GM12878 (cell line): ENCODE measurements at regions not wholly inside any gene's neighbourhood (a gene's known extent, or its start where the extent isn't known, plus 50 kb on each side); places are given as distances from the start of the nearest gene placed in this dataset.

Source experiments
- ATAC-seq: fragments of 200-7000 bp; cut with Tn5 transposase; 3 replicates; pipeline ENCODE4 v1.9.1; 2020; ENCODE audit warnings: mild to moderate bottlenecking, moderate library complexity
- BruUV-seq: library from RNA; stranded (reverse); fragments of 400-500 nt; replicated peaks from 2 replicates; lab custom pipeline; 2021; lab: Mats Ljungman, UMichigan
- CTCF ChIA-PET: fragments of 300-600 bp; sonication (Branson Sonifier 250); formaldehyde crosslinking; extraction: SDS; loops from one replicate; lab custom pipeline; 2021; ENCODE audit warnings: inconsistent platforms; lab: Yijun Ruan, JAX
- POLR2A ChIA-PET: fragments of 350-600 bp; formaldehyde crosslinking; extraction: SDS; loops from one replicate; lab custom pipeline; 2021; ENCODE audit warnings: inconsistent platforms; lab: Charles Lee
- RAD21 ChIA-PET: fragments of 300-600 bp; sonication (Branson Sonifier 250); formaldehyde crosslinking; loops from one replicate; lab custom pipeline; 2023; ENCODE audit warnings: antibody characterized with exemption; ENCODE audit not compliant: unreplicated experiment; lab: Charles Lee
- SMC1A ChIA-PET: fragments of 300-600 bp; sonication (Branson Sonifier 250); formaldehyde crosslinking; loops from one replicate; lab custom pipeline; 2023; ENCODE audit not compliant: unreplicated experiment, uncharacterized antibody; lab: Charles Lee
- DNase-seq: peaks from one replicate; pipeline ENCODE4 v3.0.0-alpha.2; 2011; ENCODE audit warnings: low read depth, low spot score
- FAIRE-seq: peaks from 3 replicates; lab custom pipeline; 2011; peaks lifted over from hg19 to GRCh38; lab: Jason Lieb, UNC
- H2AFZ ChIP-seq: 2 replicates; pipeline ENCODE4 v1.6.0; 2011; ENCODE audit warnings: low read depth, low read length, control low read depth; ENCODE audit not compliant: control insufficient read depth
- H3K27ac ChIP-seq: 2 replicates; pipeline ENCODE4 v1.5.1; 2011; ENCODE audit warnings: control low read depth; ENCODE audit not compliant: control insufficient read depth, insufficient read depth
- H3K27me3 ChIP-seq, 2 experiments: replicated peaks in 1 of 2; 2 replicates each; pipeline versions ENCODE4 v1.6.0 to v1.6.1; 2011; ENCODE audit warnings: low read length in 1 of 2; ENCODE audit not compliant: control insufficient read depth in 2 of 2, insufficient read depth in 2 of 2
- H3K36me3 ChIP-seq, 2 experiments: 2 replicates each; pipeline ENCODE4 v1.5.1; 2011; ENCODE audit warnings: low read length in 1 of 2; ENCODE audit not compliant: control insufficient read depth in 2 of 2, insufficient read depth in 2 of 2
- H3K4me1 ChIP-seq: 2 replicates; pipeline ENCODE4 v1.6.1; 2011; ENCODE audit warnings: mild to moderate bottlenecking, low read length, moderate library complexity, mixed read lengths; ENCODE audit not compliant: control insufficient read depth, insufficient read depth
- H3K4me2 ChIP-seq: 2 replicates; pipeline ENCODE4 v1.6.0; 2011; ENCODE audit warnings: control low read depth; ENCODE audit not compliant: control insufficient read depth, insufficient read depth
- H3K4me3 ChIP-seq: fragments of 200-600 bp; sonication (generic); 2 replicates; pipeline ENCODE4 v1.5.1; 2016
- H3K79me2 ChIP-seq: 2 replicates; pipeline ENCODE4 v1.6.0; 2011; ENCODE audit warnings: low read length; ENCODE audit not compliant: control insufficient read depth, insufficient read depth
- H3K9ac ChIP-seq: 2 replicates; pipeline ENCODE4 v1.8.0; 2011; ENCODE audit warnings: low read length, control low read depth, mixed read lengths; ENCODE audit not compliant: control insufficient read depth, insufficient read depth
- H3K9me3 ChIP-seq: replicated peaks from 3 replicates; pipeline ENCODE4 v1.5.1; 2011; ENCODE audit warnings: mild to moderate bottlenecking, low read length; ENCODE audit not compliant: control insufficient read depth, insufficient read depth
- H4K20me1 ChIP-seq: 2 replicates; pipeline ENCODE4 v1.6.0; 2011; ENCODE audit not compliant: control insufficient read depth, insufficient read depth
- BCL3 ChIP-seq: IDR thresholded peaks from 2 replicates; pipeline ENCODE4 v1.6.1; 2011; ENCODE audit warnings: borderline replicate concordance, low read depth, mild to moderate bottlenecking, moderate library complexity, low read length; ENCODE audit not compliant: insufficient read depth, poor library complexity, severe bottlenecking
- ELK1 ChIP-seq: IDR thresholded peaks from 2 replicates; pipeline ENCODE4 v1.6.1; 2012; ENCODE audit warnings: low read depth, low read length, improper control_type of control experiment
- JUNB ChIP-seq: IDR thresholded peaks from 2 replicates; pipeline ENCODE4 v1.6.1; 2016; ENCODE audit warnings: antibody characterized with exemption, mild to moderate bottlenecking
- MYB ChIP-seq: fragments of 150-350 bp; IDR thresholded peaks from 2 replicates; pipeline ENCODE4 v1.6.1; 2014; ENCODE audit warnings: mild to moderate bottlenecking, low read depth, low read length, borderline replicate concordance
- NFXL1 ChIP-seq: fragments of 450-650 bp; IDR thresholded peaks from 2 replicates; pipeline ENCODE4 v1.6.1; 2017; ENCODE audit warnings: antibody characterized with exemption, mild to moderate bottlenecking, borderline replicate concordance
- PAX5 ChIP-seq: IDR thresholded peaks from 2 replicates; pipeline ENCODE4 v1.6.1; 2011; ENCODE audit warnings: low read depth, low read length, borderline replicate concordance
- PML ChIP-seq: IDR thresholded peaks from 2 replicates; pipeline ENCODE4 v1.6.1; 2012; ENCODE audit warnings: low read length, inconsistent platforms
- RBBP5 ChIP-seq: fragments of 200-600 bp; sonication (generic); conservative IDR thresholded peaks from 2 replicates; pipeline ENCODE4 v1.6.1; 2016
- SMAD1 ChIP-seq: fragments of 450-650 bp; IDR thresholded peaks from 2 replicates; pipeline ENCODE4 v1.6.1; 2018; ENCODE audit warnings: mild to moderate bottlenecking, low read depth; ENCODE audit not compliant: partially characterized antibody
- ZNF207 ChIP-seq: fragments of 450-650 bp; IDR thresholded peaks from 2 replicates; pipeline ENCODE4 v1.6.1; 2014; ENCODE audit warnings: antibody characterized with exemption, mild to moderate bottlenecking, borderline replicate concordance
- ZNF384 ChIP-seq: IDR thresholded peaks from 2 replicates; pipeline ENCODE4 v1.6.1; 2012; ENCODE audit warnings: low read depth, mild to moderate bottlenecking, low read length, improper control_type of control experiment, borderline replicate concordance
- WGBS: methylation state at CpG from one replicate; pipeline ENCODE4 v1.1.6; 2016; ENCODE audit warnings: low lambda C conversion rate; ENCODE audit not compliant: insufficient replicate concordance, insufficient coverage; ENCODE audit errors: missing lambda C conversion rate; 5-methylcytosine and 5-hydroxymethylcytosine counted together
- in situ Hi-C: fragments of 300-500 bp; cut with MboI; formaldehyde crosslinking; loops from 9 replicates; pipeline ENCODE4 v1.14.3; 2018; ENCODE audit warnings: mixed read lengths
- intact Hi-C: fragments of 100-400 bp; cut with micrococcal nuclease; formaldehyde crosslinking; loops from one replicate; pipeline ENCODE4 v1.14.2; 2022; ENCODE audit not compliant: unreplicated experiment

GRCh38 chr10:28180654-28181053 is 122.2 kb downstream of the MPP7 start:
- no peak for ATAC-seq
- no peak overlapping the region for H3K9ac ChIP-seq
- H4K20me1 ChIP-seq = no peaks in the 10 kb centered on the region
- no peak overlapping the region for H3K4me3 ChIP-seq
- CTCF ChIA-PET = interaction anchor here (0.5 to 1.1 kb wide), 4 partner anchors 12 to 494 kb away, joined by 3 read pairs; no protein-coding TSS in a partner anchor
- in situ Hi-C loops (loop anchor here (5.0 to 25.0 kb wide), 2 partner anchors 623 to 743 kb away; no protein-coding TSS in a partner anchor), intact Hi-C loops (no loop called here)
- SMC1A ChIA-PET = interaction anchor here (1.2 kb wide), 1 partner anchor 30 kb away, joined by 3 read pairs; no protein-coding TSS in a partner anchor
- H3K27me3 ChIP-seq = no peaks in the 10 kb centered on the region
- WGBS = 3% methylated on average over 4 of the region's 4 CpGs
- POLR2A ChIA-PET = no interaction called here
- H3K79me2 ChIP-seq = no peaks in the 10 kb centered on the region
- H2AFZ ChIP-seq = no peak overlapping the region
- no peak overlapping the region for H3K27ac ChIP-seq
- RAD21 ChIA-PET = no interaction called here
- H3K4me2 ChIP-seq = no peak overlapping the region
- FAIRE-seq = no peak
- no peaks in the 10 kb centered on the region for H3K9me3 ChIP-seq
- H3K36me3 ChIP-seq = no peaks in the 10 kb centered on the region
- BruUV-seq = no TSS peak
- H3K4me1 ChIP-seq = no peaks in the 10 kb centered on the region
- DNase-seq = no peak
- TF ChIP-seq JUNB (no peak), PAX5 (no peak), MYB (no peak)
- TF ChIP-seq, all 136 proteins: peak for 0

- no peak overlapping the region for H3K9ac ChIP-seq
- no peak overlapping the region for H3K4me3 ChIP-seq
- no peaks in the 10 kb centered on the region for H4K20me1 ChIP-seq
- no peaks in the 10 kb centered on the region for H3K79me2 ChIP-seq
- no peak overlapping the region for H2AFZ ChIP-seq
- intact Hi-C loops = loop anchor here (2.0 to 5.0 kb wide), 5 partner anchors 203 to 807 kb away; no protein-coding TSS in a partner anchor
- CTCF ChIA-PET = interaction anchor here (0.7 to 1.6 kb wide), 12 partner anchors 9 to 810 kb away, joined by 3 to 9 read pairs (median 6); no protein-coding TSS in a partner anchor
- H3K27ac ChIP-seq = no peak overlapping the region
- TF ChIP-seq ZNF384 (no peak), SMAD1 (no peak), BCL3 (no peak), ZNF207 (no peak), RBBP5 (no peak), PAX5 (no peak), NFXL1 (no peak), PML (no peak), ELK1 (no peak)
- TF ChIP-seq, all 136 proteins: peak for 0
- POLR2A ChIA-PET = no interaction called here
- DNase-seq (no peak), ATAC-seq (no peak), FAIRE-seq (no peak)
- H3K9me3 ChIP-seq = no peaks in the 10 kb centered on the region
- SMC1A ChIA-PET = interaction anchor here (0.8 to 3.4 kb wide), 5 partner anchors 178 to 521 kb away, joined by 3 to 11 read pairs (median 3); no protein-coding TSS in a partner anchor
- RAD21 ChIA-PET = interaction anchor here (0.6 to 1.2 kb wide), 6 partner anchors 18 to 809 kb away, joined by 3 to 4 read pairs (median 3); no protein-coding TSS in a partner anchor
- no peaks in the 10 kb centered on the region for H3K27me3 ChIP-seq
- no peak overlapping the region for H3K4me2 ChIP-seq
- in situ Hi-C loops = loop anchor here (5.0 to 25.0 kb wide), 2 partner anchors 622 to 742 kb away; no protein-coding TSS in a partner anchor
- no peaks in the 10 kb centered on the region for H3K4me1 ChIP-seq
- BruUV-seq = no TSS peak
- no peaks in the 10 kb centered on the region for H3K36me3 ChIP-seq
Measured at GRCh38 chr10:28179743-28180099, 123.1 kb downstream of the MPP7 start.
